GM21528 (cell line): ENCODE measurements at regions not wholly inside any gene's neighbourhood (a gene's known extent, or its start where the extent isn't known, plus 50 kb on each side); places are given as distances from the start of the nearest gene placed in this dataset.

Source experiments
- ATAC-seq: cut with Tn5 transposase; IDR thresholded peaks from one replicate; pipeline ENCODE4 v1.9.1; 2021; ENCODE audit warnings: mild to moderate bottlenecking, moderate library complexity; ENCODE audit not compliant: unreplicated experiment, low FRiP score

- no peak for ATAC-seq
Observed at GRCh38 chr15:25985165-25985564, 122.0 kb upstream of the ATP10A start.

DNA sequence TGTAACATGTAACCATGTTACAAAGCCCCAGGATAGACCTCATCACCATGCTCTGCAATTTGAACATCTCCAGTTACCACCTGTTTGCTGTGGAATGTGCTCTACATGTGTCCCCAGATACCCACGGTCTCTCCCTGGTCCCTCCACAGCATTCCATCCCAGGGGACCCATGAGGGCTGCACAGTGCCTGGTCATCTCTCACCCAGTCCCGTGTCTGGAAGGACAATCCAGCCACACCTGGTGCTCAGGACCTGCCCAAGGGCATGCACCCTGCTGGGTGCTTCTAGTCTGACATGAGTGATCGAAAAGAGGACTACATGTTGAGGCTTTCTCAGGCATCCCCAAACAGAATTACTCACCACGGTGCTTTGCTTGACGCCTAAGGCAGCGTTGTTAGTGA lies 119.6 kb upstream of the ATP10A start:
- no peak for ATAC-seq

- ATAC-seq: no peak
Observed at GRCh38 chr15:25981114-25981513, 118.0 kb upstream of the ATP10A start.

DNA sequence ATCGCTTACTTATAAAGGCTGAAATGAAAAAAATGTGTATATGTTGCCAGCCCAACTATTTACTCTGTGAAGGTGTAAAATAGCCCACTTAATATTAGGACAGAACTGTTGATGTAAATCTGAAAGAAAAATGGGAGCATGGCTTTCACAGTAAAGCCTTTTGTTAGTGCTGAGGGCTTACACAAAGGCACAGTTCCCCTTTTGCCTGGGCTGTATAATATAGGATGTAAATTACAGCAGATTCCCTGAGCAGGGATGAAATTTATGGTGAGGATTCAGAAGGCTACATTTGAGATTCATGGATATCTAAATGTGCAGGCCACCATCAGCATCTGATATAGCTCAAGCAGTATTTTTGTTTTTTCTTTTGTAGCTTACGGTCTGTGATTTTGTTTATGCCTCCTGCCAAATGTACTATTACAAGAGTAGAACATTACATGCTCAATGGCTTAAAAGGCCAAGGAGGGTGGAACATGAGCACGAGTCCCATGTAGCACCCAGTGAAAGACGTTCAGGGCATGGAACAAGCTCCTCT lies 109.1 kb upstream of the ATP10A start:
- no peak for ATAC-seq

GRCh38 chr15:25971053-25971452 lies 107.9 kb upstream of the ATP10A start:
- ATAC-seq: no peak

GRCh38 chr15:25969886-25970285 lies 106.8 kb upstream of the ATP10A start:
- no peak for ATAC-seq

- no peak for ATAC-seq
Observed at GRCh38 chr15:25967116-25967515, 104.0 kb upstream of the ATP10A start.

GRCh38 chr15:25965326-25965725 lies 102.2 kb upstream of the ATP10A start:
- no peak for ATAC-seq

- no peak for ATAC-seq
Observed at GRCh38 chr15:25960273-25960672, 97.1 kb upstream of the ATP10A start.

- ATAC-seq: no peak
Observed at GRCh38 chr15:25959100-25959499, 96.0 kb upstream of the ATP10A start.

DNA sequence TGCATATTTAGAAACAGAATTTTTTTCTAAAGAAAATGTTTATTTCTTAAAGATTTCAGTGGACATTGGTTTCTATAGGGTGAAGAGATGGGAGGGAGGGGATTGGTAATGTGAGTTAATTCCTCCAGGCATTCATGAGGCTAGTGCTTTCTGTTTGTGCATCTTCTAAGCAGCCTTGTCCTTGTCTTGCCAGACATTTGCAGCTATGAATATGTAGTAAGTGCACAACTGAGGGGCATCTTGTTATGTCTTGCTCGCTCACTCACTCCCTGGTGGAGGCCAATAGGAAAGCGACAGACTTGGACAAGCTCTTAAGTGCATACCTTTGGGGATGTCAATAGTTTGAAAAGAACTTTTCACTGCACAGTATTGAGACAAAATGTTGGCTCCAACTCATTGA lies 92.5 kb upstream of the ATP10A start:
- ATAC-seq: no peak

GRCh38 chr15:25954398-25954797 lies 91.3 kb upstream of the ATP10A start:
- ATAC-seq: no peak

DNA sequence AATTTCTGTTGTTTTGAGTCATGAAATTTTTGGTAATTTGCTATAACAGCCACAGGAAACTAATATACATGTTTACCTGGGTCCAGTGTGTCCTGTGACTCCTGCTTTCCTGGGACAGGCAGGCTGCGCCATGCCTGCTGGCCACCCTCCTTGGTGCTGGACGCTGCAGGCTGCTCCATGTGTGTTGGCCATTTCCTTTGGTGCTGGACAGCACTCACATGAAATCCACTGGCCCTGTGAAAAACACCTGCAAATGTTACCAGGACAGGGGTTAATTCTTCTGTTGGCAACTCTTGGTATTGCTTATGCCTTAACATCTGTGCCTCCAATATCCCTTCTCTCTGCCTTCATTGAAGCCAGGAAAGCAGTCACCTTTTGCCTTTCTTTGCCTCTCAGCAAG lies 86.9 kb upstream of the ATP10A start:
- ATAC-seq: no peak

- ATAC-seq: no peak
Observed at GRCh38 chr15:25947323-25948314, 84.5 kb upstream of the ATP10A start.

- no peak for ATAC-seq
Observed at GRCh38 chr15:25946241-25946805, 83.2 kb upstream of the ATP10A start.

DNA sequence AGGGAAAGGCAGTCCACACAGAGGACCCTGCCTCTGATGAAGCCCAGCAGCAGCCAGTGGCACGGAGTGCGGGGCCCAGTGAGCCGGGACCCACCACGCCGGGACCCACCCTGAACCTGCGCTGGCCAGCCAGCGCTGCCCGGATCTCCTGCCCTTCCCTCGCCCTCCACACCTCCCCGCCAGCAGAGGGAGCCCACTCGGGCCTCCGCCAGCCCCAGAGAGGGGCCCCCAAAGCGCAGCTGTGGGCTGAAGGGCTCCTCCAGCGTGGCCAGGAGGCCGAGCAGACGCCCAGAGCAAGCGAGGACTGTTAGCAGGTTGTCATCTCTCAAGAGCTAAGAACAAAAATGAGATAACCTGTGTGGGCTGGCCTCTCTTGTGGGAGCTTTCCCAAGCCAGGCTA lies 81.3 kb upstream of the ATP10A start:
- no peak for ATAC-seq

- ATAC-seq: no peak
Observed at GRCh38 chr15:25943831-25944230, 80.7 kb upstream of the ATP10A start.

- ATAC-seq: peak; percentile 78
Observed at GRCh38 chr15:25939122-25939521, 76.0 kb upstream of the ATP10A start.

DNA sequence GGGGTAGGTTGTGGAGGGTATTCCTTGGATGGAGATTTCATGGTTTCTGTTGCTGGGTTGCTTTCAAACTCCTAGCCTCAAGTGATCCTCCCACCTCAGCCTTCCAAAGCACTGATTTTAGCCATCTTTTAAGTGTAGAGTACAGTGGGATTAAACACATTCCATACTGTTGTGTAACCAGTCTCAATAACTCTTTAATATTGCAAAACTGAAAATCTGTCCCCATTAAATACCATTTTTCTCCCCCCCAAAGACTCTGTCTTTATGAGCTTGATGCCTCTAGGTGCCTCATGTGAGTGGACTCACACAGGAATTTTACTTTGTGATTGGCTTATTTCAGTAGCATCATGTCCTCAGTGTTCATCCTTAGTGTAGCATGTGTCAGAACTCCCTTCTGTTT lies 74.7 kb upstream of the ATP10A start:
- ATAC-seq: no peak

GRCh38 chr15:25936004-25936403 lies 72.9 kb upstream of the ATP10A start:
- ATAC-seq: no peak

GRCh38 chr15:25933456-25934158 lies 70.5 kb upstream of the ATP10A start:
- no peak for ATAC-seq
